Pons (tissue), 1 donor: ENCODE measurements at regions not wholly inside any gene's neighbourhood (a gene's known extent, or its start where the extent isn't known, plus 50 kb on each side); places are given as distances from the start of the nearest gene placed in this dataset.
A peak's percentile ranks its signal among the peaks of the same experiment; 100 is the strongest.

Experiments
- DNase-seq: peaks from one replicate; pipeline ENCODE4 v3.0.0-alpha.2; 2016; ENCODE audit warnings: low spot score

DNA sequence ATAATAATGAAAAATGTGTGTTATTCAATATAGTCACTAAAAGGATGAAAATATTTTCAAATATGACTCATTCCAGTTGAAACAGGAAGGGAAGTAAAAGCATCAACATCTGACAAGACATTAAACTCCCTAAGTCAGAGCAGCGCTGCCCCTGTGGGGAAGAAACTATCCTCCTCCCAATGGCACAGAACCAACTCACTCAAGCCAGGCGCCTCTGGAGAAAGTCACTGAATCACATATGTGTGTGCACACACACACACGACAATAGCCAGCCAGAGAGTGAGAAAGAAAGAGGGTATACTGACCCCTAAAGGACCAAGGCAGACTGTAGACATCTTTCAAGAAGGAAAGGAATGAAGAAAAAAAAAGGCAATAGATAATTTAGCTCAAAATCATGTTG, 126.9 kb downstream of the SETD4 start:
- peak; percentile 63 for DNase-seq

GRCh38 chr21:35932232-35932911, 128.0 kb downstream of the SETD4 start:
- peak; percentile 89 for DNase-seq

DNA sequence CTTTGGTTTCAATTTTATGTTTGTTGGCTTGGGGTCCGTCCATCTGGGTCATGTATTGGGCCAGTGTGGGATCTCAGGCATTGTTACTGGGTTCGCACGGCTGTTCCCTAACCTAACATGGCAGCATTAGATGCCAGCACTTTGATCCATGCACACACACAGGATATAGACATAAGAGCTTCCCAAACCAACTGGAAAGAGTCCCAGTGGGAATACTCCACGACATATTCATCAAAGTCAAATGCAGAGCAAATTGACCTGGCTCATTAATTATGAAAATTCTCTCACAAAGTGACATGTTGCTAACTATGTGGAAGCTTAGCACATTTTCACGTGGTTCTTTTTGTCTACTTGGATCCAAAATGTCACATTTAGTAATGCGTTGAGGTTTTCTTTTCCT, 130.4 kb downstream of the SETD4 start:
- DNase-seq, result no peak

DNA sequence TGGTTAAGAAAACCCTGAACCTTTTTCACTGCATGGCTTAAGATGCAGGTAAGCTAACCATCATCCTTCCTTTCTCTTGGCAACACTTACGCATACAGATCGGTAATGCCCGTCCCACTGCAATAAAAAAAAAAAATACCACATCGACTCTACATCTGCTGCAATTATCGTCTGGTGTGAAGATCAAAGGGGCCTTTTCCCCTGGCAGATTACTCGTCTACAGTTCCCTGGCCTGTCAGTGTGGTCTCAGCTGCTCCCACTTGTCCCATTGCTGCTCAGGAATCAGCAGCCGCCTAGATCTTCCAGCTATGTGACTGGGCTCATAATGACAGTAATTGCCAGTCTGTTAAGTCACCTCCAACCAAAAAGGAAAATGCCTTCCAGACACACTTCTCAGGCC, 133.1 kb downstream of the SETD4 start:
- no peak for DNase-seq

GRCh38 chr21:35926003-35926740, 134.2 kb downstream of the SETD4 start:
- DNase-seq, result no peak

- DNase-seq, result no peak
Observed at GRCh38 chr21:35925497-35925896, 134.8 kb downstream of the SETD4 start.

DNA sequence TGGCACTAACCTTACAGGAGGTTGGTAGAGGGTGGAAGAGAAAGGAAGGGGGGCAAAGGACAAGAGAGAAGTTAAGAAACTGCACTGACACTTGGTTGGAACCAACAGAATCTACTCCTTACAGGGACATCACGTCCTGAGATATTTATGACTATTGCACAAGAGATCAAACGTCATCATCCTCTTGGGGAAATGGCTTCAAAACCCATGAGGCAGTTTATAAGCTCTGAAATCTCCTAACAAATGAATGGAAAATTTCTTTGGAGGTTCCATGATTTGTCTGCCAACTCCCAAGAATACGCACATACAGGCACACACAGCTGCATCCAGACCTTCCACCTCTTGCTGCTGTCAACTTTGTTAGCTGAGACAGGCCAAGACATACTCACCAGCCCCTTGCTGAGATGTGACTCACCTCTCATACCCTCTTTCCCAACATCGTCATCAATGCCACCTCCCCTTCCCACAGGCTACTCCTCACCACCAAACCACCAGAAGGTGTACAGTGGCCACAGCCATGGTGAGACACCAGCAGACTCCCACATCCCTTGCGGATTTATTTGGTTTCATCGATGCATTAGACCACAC, 135.5 kb downstream of the SETD4 start:
- DNase-seq, result no peak

- no peak for DNase-seq
Observed at GRCh38 chr21:35923971-35924370, 136.4 kb downstream of the SETD4 start.

DNA sequence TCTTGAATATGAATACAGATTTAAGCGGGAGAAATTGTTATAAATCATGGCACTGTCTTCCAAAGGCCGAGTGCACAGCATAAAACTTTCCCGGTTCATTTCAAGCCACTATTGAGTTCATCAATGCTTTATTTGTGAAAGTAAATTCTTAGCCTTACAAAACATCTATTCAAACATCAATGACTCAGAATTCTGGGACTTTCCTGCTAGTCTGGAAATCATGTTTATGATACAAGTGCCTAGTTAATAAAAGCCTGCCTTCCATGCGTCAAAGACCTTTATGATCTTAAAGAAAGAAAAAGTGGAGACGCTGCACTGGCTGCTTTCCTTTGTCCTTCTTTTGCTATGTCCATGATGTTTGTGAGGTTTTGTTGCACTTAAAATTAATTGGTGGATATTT, 137.7 kb downstream of the SETD4 start:
- peak; percentile 31 for DNase-seq

- no peak for DNase-seq
Observed at GRCh38 chr21:35921471-35921870, 138.9 kb downstream of the SETD4 start.

DNA sequence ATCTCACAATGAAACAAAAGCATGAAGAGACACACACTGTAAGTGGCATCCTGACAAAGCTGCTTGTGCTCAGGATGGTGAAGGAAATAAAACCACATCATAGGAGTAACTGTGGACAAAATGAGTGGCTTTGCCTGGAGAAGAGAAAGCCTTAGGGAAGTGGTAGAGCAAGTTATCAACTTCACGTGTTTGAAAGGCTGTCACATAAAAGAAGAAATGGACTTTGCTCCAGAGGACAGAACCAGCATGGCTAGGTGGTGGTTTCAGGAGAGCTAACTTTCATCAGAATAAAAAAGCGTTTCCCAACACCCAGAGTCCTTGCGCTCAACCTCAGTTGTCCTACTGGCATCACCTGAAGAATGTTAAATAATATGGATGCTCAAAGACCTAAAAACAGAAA, 139.9 kb downstream of the SETD4 start:
- no peak for DNase-seq

DNA sequence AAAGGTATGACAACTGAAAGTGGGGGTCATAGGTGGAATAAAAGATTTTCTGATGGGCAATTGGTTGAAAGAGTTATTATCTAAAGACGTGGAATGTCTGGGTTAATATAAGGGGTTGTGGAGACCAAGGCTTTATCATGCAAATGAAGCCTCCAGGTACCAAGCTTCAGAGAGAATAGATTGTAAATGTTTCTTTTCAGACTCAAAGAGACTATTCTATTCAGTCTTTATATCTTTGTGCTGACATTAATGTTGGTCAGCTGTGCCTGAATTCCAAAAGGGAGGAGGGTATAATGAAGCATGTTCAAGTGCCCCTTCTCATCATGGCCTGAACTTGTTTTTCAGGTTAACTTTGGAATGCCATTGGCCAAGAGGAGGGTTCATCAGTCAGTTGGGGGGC, 145.3 kb downstream of the SETD4 start:
- DNase-seq, result no peak

DNA sequence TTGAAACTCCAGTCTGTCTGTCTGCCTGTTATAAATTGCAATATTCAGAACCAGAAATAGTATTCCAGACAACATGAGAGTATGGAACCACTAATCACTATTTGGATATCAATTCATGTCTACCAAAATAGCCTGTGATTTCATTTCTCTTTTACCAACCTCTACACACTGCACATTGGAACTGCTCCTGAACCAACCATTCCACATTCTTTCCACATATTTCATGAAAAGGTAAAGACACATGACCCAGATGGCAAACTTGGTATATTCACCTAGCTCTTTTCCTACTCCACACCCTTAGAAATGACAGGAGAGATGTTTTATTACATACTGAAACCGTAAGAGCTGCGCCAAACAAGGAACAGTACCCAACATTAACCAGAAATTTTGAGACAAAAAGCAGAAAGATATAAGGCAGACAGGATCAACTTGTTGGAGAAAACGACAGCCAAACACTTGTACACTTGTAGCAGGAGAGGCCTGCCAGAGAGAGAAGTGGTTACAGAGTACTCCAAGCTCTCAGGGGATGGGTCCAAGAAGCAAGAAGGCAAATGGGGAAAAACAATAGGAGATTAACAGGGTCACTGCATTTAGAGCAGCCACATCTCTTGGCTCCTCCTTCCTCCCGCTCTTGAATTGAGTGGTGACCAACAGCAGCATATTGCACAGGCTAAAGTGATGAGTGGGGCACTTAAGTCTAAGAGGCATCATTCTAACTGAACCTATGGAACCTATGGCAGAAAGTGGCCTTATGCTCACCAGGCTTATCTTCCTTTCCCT, 148.7 kb downstream of the SETD4 start:
- no peak for DNase-seq

GRCh38 chr21:35909456-35910223, 150.7 kb downstream of the SETD4 start:
- no peak for DNase-seq

- DNase-seq, result no peak
Observed at GRCh38 chr21:35908311-35909078, 151.8 kb downstream of the SETD4 start.

GRCh38 chr21:35906586-35906985, 153.7 kb downstream of the SETD4 start:
- DNase-seq, result no peak

DNA sequence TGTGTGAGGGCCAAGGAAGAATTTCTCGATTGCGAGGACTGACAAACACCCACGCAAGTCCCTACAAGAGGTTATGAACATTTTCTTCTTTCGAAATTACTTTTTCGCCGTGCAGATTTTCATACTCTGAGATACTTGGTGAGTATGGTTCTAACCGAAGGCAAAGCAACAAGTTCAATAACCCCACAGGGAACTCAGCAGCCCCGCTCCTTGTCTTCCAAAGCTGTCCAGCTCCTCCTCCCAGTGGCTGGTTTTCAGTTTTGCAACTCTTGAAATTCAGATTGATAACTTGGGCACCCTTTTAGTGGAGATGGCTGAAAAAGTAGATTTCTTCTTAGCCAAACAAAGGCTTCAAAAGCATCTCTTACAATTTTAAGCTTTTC, 154.4 kb downstream of the SETD4 start:
- DNase-seq, result no peak

GRCh38 chr21:35905096-35905962, 155.0 kb downstream of the SETD4 start:
- peak; percentile 12 for DNase-seq

DNA sequence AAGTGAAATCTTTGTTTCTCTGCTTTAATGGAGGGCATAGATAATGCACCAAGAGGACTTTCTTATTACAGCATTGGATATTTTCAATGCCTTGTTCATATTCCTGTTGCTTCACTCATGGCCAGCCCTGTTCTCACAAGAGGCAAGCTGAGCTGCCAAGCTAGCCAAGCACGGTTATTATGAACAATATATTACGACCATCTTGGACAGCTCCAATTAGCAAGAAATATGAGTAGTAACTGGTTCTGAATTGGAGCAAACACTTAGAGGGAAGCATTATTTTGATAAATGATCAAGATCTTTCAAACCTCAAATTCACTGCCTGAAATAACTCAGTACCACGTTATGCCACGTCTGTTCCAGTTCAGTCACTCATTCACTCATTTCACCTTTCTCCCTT, 159.8 kb downstream of the SETD4 start:
- DNase-seq, result no peak

DNA sequence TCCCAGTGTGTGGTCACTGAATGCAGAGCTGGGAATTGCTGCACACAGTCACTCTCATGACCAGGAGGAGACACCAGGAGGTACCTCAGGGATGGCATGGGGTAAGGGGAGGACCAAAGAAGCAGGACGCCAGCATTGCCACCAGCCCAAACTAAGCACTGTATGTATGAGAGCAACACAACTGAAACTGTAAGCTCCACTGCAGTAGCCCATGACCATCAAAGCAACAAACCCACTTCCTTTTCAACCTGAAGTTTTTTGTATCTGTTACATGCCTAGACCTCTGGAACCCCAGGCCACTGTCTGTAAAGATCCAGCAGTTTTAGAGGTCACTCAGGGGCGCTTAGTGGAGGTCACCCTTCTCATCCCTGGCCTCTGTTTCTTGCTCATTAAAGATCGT, 164.3 kb downstream of the SETD4 start:
- DNase-seq, result no peak
